ENCODE measurements at regions not wholly inside any gene's neighbourhood (a gene's known extent, or its start where the extent isn't known, plus 50 kb on each side); places are given as distances from the start of the nearest gene placed in this dataset.

DNA sequence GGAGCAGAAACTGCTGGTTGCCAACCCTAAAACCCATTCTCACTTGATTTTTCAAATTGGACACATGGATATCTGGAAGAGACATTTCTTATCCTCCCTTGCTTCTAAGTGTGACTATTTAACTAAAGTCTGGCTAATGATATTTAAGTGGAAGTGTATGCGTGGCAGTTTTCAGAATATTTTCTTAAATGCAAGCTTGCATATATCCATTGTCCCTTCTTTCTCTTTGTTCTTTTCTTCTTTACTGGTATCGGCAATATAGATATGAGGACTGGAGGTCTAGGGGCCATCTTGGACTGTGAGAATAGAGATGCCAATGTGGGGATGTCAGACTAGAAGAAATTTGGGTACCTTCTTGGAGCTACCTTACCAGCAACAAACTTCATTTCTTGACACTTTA lies 364.3 kb upstream of the DPH6 start:
- ChIA-PET CTCF (no interaction called here), SMC1A (ENCODE audit: uncharacterized antibody, unreplicated experiment) (no interaction called here), RAD21 (ENCODE audit: unreplicated experiment) (no interaction called here), POLR2A (no interaction called here)
- no peak overlapping the region for H3K4me2 ChIP-seq (ENCODE audit: control insufficient read depth, insufficient read depth)
- H3K27me3 ChIP-seq (replicated peaks in 1 of 2; ENCODE audit: control insufficient read depth in 2 of 2, insufficient read depth in 2 of 2, low read length in 1 of 2) = no peaks in the 10 kb centered on the region
- FAIRE-seq (no peak), ATAC-seq (no peak), DNase-seq (ENCODE audit: low read depth, low spot score) (no peak)
- no TSS peak for BruUV-seq (replicated peaks)
- H3K36me3 ChIP-seq (ENCODE audit: control insufficient read depth in 2 of 2, insufficient read depth in 2 of 2, low read length in 1 of 2) = no peaks in the 10 kb centered on the region
- no peaks in the 10 kb centered on the region for H4K20me1 ChIP-seq (ENCODE audit: control insufficient read depth, insufficient read depth)
- H3K9ac ChIP-seq (ENCODE audit: control insufficient read depth, insufficient read depth, low read length) = no peak overlapping the region
- intact Hi-C loops (cut with micrococcal nuclease; ENCODE audit: unreplicated experiment) (no loop called here), in situ Hi-C loops (cut with MboI) (no loop called here)
- no peak overlapping the region for H3K27ac ChIP-seq (ENCODE audit: control insufficient read depth, insufficient read depth)
- 69% methylated on average over 2 of the region's 2 CpGs for WGBS (ENCODE audit: insufficient coverage, insufficient replicate concordance, low lambda C conversion rate, missing lambda C conversion rate)
- TF ChIP-seq FOS (IDR thresholded peaks at IDR 0.05; ENCODE audit: borderline replicate concordance, extremely low read depth, insufficient read length) (no peak), KAT2A (conservative IDR thresholded peaks at IDR 0.05; ENCODE audit: control insufficient read depth, low read depth, low read length) (no peak), USF1 (IDR thresholded peaks at IDR 0.05; ENCODE audit: borderline replicate concordance, extremely low read length, insufficient read depth, low read depth, low read length) (no peak), STAT1 (conservative IDR thresholded peaks at IDR 0.05) (no peak), HDGF (IDR thresholded peaks at IDR 0.05) (no peak), SUPT20H (IDR thresholded peaks at IDR 0.05; ENCODE audit: borderline replicate concordance, control insufficient read depth, low read depth, low read length) (no peak), STAT3 (IDR thresholded peaks at IDR 0.05; ENCODE audit: low read depth, low read length) (no peak), SP1 (IDR thresholded peaks at IDR 0.05; ENCODE audit: low read depth, low read length) (no peak), NR2F1 (conservative IDR thresholded peaks at IDR 0.05) (no peak), NFXL1 (IDR thresholded peaks at IDR 0.05; ENCODE audit: borderline replicate concordance) (no peak), HDAC2 (IDR thresholded peaks at IDR 0.05) (no peak), JUND (IDR thresholded peaks at IDR 0.05; ENCODE audit: low read depth, low read length) (no peak), MYC (IDR thresholded peaks at IDR 0.05; ENCODE audit: insufficient read depth, insufficient read length, insufficient replicate concordance, low read length, severe bottlenecking) (no peak), NR2C2 (IDR thresholded peaks at IDR 0.05; ENCODE audit: borderline replicate concordance, control insufficient read depth, insufficient read length, low read depth) (no peak)
- TF ChIP-seq, protein P1, sequence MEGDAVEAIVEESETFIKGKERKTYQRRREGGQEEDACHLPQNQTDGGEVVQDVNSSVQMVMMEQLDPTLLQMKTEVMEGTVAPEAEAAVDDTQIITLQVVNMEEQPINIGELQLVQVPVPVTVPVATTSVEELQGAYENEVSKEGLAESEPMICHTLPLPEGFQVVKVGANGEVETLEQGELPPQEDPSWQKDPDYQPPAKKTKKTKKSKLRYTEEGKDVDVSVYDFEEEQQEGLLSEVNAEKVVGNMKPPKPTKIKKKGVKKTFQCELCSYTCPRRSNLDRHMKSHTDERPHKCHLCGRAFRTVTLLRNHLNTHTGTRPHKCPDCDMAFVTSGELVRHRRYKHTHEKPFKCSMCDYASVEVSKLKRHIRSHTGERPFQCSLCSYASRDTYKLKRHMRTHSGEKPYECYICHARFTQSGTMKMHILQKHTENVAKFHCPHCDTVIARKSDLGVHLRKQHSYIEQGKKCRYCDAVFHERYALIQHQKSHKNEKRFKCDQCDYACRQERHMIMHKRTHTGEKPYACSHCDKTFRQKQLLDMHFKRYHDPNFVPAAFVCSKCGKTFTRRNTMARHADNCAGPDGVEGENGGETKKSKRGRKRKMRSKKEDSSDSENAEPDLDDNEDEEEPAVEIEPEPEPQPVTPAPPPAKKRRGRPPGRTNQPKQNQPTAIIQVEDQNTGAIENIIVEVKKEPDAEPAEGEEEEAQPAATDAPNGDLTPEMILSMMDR (IDR thresholded peaks at IDR 0.05 in 2 of 3, conservative IDR thresholded peaks at IDR 0.05 in 1 of 3; ENCODE audit: control insufficient read depth in 2 of 3, extremely low read depth in 1 of 3, insufficient read depth in 1 of 3, low read depth in 3 of 3, low read length in 3 of 3) = no peak
- TF ChIP-seq, protein P2, sequence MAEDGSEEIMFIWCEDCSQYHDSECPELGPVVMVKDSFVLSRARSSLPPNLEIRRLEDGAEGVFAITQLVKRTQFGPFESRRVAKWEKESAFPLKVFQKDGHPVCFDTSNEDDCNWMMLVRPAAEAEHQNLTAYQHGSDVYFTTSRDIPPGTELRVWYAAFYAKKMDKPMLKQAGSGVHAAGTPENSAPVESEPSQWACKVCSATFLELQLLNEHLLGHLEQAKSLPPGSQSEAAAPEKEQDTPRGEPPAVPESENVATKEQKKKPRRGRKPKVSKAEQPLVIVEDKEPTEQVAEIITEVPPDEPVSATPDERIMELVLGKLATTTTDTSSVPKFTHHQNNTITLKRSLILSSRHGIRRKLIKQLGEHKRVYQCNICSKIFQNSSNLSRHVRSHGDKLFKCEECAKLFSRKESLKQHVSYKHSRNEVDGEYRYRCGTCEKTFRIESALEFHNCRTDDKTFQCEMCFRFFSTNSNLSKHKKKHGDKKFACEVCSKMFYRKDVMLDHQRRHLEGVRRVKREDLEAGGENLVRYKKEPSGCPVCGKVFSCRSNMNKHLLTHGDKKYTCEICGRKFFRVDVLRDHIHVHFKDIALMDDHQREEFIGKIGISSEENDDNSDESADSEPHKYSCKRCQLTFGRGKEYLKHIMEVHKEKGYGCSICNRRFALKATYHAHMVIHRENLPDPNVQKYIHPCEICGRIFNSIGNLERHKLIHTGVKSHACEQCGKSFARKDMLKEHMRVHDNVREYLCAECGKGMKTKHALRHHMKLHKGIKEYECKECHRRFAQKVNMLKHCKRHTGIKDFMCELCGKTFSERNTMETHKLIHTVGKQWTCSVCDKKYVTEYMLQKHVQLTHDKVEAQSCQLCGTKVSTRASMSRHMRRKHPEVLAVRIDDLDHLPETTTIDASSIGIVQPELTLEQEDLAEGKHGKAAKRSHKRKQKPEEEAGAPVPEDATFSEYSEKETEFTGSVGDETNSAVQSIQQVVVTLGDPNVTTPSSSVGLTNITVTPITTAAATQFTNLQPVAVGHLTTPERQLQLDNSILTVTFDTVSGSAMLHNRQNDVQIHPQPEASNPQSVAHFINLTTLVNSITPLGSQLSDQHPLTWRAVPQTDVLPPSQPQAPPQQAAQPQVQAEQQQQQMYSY (CRISPR knock-in tag; IDR thresholded peaks at IDR 0.05) = no peak
- TF ChIP-seq, protein P3, sequence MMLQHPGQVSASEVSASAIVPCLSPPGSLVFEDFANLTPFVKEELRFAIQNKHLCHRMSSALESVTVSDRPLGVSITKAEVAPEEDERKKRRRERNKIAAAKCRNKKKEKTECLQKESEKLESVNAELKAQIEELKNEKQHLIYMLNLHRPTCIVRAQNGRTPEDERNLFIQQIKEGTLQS (IDR thresholded peaks at IDR 0.05; ENCODE audit: borderline replicate concordance, extremely low read depth, low read depth, low read length) = no peak
- H2AFZ ChIP-seq (ENCODE audit: control insufficient read depth, low read depth, low read length) = no peak overlapping the region
- no peak overlapping the region for H3K4me3 ChIP-seq
- no peaks in the 10 kb centered on the region for H3K79me2 ChIP-seq (ENCODE audit: control insufficient read depth, insufficient read depth, low read length)
- no peaks in the 10 kb centered on the region for H3K9me3 ChIP-seq (replicated peaks; ENCODE audit: control insufficient read depth, insufficient read depth, low read length)
- no peaks in the 10 kb centered on the region for H3K4me1 ChIP-seq (ENCODE audit: control insufficient read depth, insufficient read depth, low read length)

Measured in GM12878 (cell line).